OCI-LY7 (cell line): ENCODE measurements at regions not wholly inside any gene's neighbourhood (a gene's known extent, or its start where the extent isn't known, plus 50 kb on each side); places are given as distances from the start of the nearest gene placed in this dataset.

Experiments used
- BruUV-seq: library from RNA; stranded (reverse); fragments of 400-500 nt; replicated peaks from 2 replicates; lab custom pipeline; 2021; lab: Mats Ljungman, UMichigan
- CTCF ChIA-PET: fragments of 300-600 bp; sonication (Branson Sonifier 250); formaldehyde crosslinking; loops from one replicate; lab custom pipeline; 2022; ENCODE audit warnings: antibody characterized with exemption; ENCODE audit not compliant: unreplicated experiment; lab: Charles Lee
- POLR2A ChIA-PET: fragments of 300-600 bp; sonication (Branson Sonifier 250); formaldehyde crosslinking; loops from one replicate; lab custom pipeline; 2022; ENCODE audit warnings: antibody characterized with exemption; lab: Charles Lee
- DNase-seq: peaks from one replicate; pipeline ENCODE4 v3.0.0-alpha.2; 2015; ENCODE audit warnings: low spot score
- H2AFZ ChIP-seq: fragments of 200-600 bp; sonication (generic), shearing (Covaris generic); 2 replicates; pipeline ENCODE4 v1.6.1; 2014; ENCODE audit warnings: mild to moderate bottlenecking, antibody characterized with exemption, low read length, moderate library complexity
- H3K27ac ChIP-seq: fragments of 200-600 bp; sonication (generic); 2 replicates; pipeline ENCODE4 v1.5.1; 2014; ENCODE audit warnings: mixed run types, low read depth, mild to moderate bottlenecking, moderate library complexity, low read length, inconsistent platforms; ENCODE audit not compliant: poor library complexity, severe bottlenecking
- H3K36me3 ChIP-seq: fragments of 200-600 bp; sonication (generic); 2 replicates; pipeline ENCODE4 v1.6.1; 2014; ENCODE audit warnings: mild to moderate bottlenecking, antibody characterized with exemption, low read length, moderate library complexity, mixed read lengths; ENCODE audit not compliant: insufficient read depth
- H3K4me1 ChIP-seq: fragments of 200-600 bp; sonication (generic); 2 replicates; pipeline ENCODE4 v1.5.1; 2014; ENCODE audit warnings: mild to moderate bottlenecking, low read length; ENCODE audit not compliant: insufficient read depth, poor library complexity, severe bottlenecking
- H3K4me2 ChIP-seq: fragments of 200-600 bp; sonication (generic); 2 replicates; pipeline ENCODE4 v1.6.1; 2014; ENCODE audit warnings: mild to moderate bottlenecking, low read length
- H3K4me3 ChIP-seq: fragments of 200-600 bp; sonication (generic); 2 replicates; pipeline ENCODE4 v1.5.1; 2014; ENCODE audit warnings: mild to moderate bottlenecking, low read depth, low read length; ENCODE audit not compliant: poor library complexity, severe bottlenecking
- H3K79me2 ChIP-seq: fragments of 200-600 bp; sonication (generic); 2 replicates; pipeline ENCODE4 v1.6.1; 2016; ENCODE audit warnings: low read depth, mild to moderate bottlenecking, low read length, moderate library complexity, mixed read lengths; ENCODE audit not compliant: insufficient read depth
- H3K9me2 ChIP-seq: fragments of 200-600 bp; sonication (generic); 2 replicates; pipeline ENCODE4 v1.6.1; 2016; ENCODE audit warnings: mild to moderate bottlenecking, low read length, mixed read lengths; ENCODE audit not compliant: insufficient read depth
- H3K9me3 ChIP-seq: fragments of 200-600 bp; sonication (generic); 2 replicates; pipeline ENCODE4 v1.6.1; 2014; ENCODE audit warnings: mild to moderate bottlenecking, mixed run types, low read length, mixed read lengths
- H4K20me1 ChIP-seq: fragments of 200-600 bp; sonication (generic); 2 replicates; pipeline ENCODE4 v1.6.1; 2014; ENCODE audit warnings: mild to moderate bottlenecking, antibody characterized with exemption, low read length, moderate library complexity, mixed read lengths; ENCODE audit not compliant: insufficient read depth
- EZH2phosphoT487 ChIP-seq: fragments of 200-600 bp; sonication (generic); IDR thresholded peaks from 2 replicates; pipeline ENCODE4 v1.6.1; 2018; ENCODE audit warnings: low read depth, borderline replicate concordance, mild to moderate bottlenecking, mixed run types, antibody characterized with exemption, low read length, moderate library complexity, mixed read lengths
- intact Hi-C: fragments of 100-400 bp; cut with micrococcal nuclease; formaldehyde crosslinking; loops from one replicate; pipeline ENCODE4 v1.10.0; 2022; ENCODE audit not compliant: unreplicated experiment
- TF ChIP-seq, protein P1 (sequence below): fragments of 200-600 bp; sonication (generic); conservative IDR thresholded peaks from 2 replicates; pipeline ENCODE4 v1.5.1; 2014; ENCODE audit warnings: mild to moderate bottlenecking, antibody characterized with exemption, low read length, moderate library complexity, mixed read lengths

DNA sequence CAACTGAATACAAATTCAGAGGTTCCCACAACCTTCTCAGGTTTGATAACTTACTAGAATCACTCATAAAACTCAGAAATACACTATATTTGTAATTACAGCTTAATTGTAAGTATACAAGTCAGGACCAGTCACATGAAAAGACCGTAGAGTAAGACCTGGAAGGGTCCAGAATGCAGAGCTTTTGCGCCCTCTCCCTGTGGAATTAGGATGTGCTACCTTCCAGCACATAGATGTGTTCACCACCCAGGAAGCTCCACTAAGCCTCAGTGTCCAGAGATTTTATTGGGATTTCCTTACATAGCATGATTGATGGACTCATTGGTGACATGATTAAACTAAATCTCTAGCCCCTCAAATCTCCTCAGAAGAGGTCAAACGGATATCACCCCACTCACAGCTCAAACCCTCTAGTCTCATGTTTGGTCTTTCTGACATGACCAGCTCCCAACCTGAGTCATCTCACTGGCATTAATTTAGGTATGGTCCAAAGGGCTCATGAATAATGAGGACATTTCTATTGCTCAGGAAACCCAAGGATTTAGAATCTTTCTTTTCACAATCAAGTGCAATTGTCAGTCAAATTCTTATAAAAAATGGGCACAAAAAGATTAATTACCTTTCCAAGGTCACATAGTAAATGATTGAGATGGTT lies 77.2 kb upstream of the UBASH3B start:
- TF ChIP-seq, protein P1, sequence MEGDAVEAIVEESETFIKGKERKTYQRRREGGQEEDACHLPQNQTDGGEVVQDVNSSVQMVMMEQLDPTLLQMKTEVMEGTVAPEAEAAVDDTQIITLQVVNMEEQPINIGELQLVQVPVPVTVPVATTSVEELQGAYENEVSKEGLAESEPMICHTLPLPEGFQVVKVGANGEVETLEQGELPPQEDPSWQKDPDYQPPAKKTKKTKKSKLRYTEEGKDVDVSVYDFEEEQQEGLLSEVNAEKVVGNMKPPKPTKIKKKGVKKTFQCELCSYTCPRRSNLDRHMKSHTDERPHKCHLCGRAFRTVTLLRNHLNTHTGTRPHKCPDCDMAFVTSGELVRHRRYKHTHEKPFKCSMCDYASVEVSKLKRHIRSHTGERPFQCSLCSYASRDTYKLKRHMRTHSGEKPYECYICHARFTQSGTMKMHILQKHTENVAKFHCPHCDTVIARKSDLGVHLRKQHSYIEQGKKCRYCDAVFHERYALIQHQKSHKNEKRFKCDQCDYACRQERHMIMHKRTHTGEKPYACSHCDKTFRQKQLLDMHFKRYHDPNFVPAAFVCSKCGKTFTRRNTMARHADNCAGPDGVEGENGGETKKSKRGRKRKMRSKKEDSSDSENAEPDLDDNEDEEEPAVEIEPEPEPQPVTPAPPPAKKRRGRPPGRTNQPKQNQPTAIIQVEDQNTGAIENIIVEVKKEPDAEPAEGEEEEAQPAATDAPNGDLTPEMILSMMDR = peak; percentile 54
- TF ChIP-seq EZH2phosphoT487 = no peak
- no TSS peak for BruUV-seq
- ChIA-PET CTCF (no interaction called here), POLR2A (interaction anchor here (0.6 to 0.8 kb wide), 4 partner anchors 178 to 1488 kb away, joined by 3 to 5 read pairs (median 3); no protein-coding TSS in a partner anchor)
- DNase-seq = peak; percentile 6
- no peak overlapping the region for H3K27ac ChIP-seq
- no peaks in the 10 kb centered on the region for H3K36me3 ChIP-seq
- H3K79me2 ChIP-seq = no peaks in the 10 kb centered on the region
- intact Hi-C loops = no loop called here
- H3K9me3 ChIP-seq = no peaks in the 10 kb centered on the region
- peaks cover 3% of the 10 kb centered on the region for H3K4me1 ChIP-seq
- no peaks in the 10 kb centered on the region for H3K9me2 ChIP-seq
- no peak overlapping the region for H3K4me2 ChIP-seq
- H3K4me3 ChIP-seq = no peak overlapping the region
- no peak overlapping the region for H2AFZ ChIP-seq
- H4K20me1 ChIP-seq = no peaks in the 10 kb centered on the region

DNA sequence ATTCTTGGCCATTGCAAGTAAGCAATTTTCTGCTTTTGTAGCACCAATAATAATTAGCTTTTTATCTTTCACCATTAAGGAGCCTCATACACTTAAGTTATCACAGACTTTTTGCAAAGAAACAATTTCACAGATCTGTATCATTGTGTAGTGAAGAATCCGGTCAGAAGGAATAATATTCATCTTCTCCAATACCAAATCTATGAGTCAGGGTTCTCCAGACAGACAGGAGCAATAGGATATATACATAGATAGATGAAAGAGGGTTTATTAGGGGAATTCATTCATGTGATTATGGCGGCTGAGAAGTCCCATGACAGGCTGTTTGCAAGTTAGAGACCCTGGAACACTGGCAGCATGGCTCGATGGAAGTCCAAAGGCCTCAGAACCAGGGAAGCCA lies 82.9 kb upstream of the UBASH3B start:
- Histone ChIP-seq H3K4me3 (no peak overlapping the region), H4K20me1 (no peaks in the 10 kb centered on the region), H3K27ac (no peak overlapping the region), H3K9me3 (no peaks in the 10 kb centered on the region), H3K36me3 (no peaks in the 10 kb centered on the region), H3K9me2 (no peaks in the 10 kb centered on the region), H3K79me2 (no peaks in the 10 kb centered on the region), H2AFZ (no peak overlapping the region), H3K4me1 (no peaks in the 10 kb centered on the region), H3K4me2 (no peak overlapping the region)
- intact Hi-C loops = no loop called here
- no TSS peak for BruUV-seq
- TF ChIP-seq, protein P1 = no peak
- TF ChIP-seq EZH2phosphoT487 = no peak
- DNase-seq = no peak
- ChIA-PET CTCF (no interaction called here), POLR2A (no interaction called here)

DNA sequence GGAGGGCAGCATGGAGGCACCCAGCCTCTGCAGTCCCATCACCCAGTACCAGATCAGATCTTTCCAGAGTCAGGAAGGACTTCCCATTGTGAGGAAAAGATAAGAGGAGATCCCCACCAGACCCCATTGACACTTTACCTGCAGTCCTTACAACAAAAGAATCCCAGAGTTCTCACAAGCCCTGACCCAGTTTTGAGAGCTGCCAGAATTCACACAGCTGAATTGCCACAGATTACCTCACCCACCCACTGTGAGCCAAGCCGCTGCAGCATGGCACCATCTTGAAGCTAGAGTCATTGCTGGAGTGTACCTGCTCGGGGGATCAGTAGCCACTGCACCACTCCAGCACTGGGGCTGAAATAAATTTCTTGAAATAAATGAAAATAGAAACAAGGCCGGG lies 91.8 kb upstream of the UBASH3B start:
- no TSS peak for BruUV-seq
- no peaks in the 10 kb centered on the region for H3K4me1 ChIP-seq
- ChIA-PET CTCF (no interaction called here), POLR2A (interaction anchor here (0.7 kb wide), 1 partner anchor 469 kb away, joined by 3 read pairs; no protein-coding TSS in a partner anchor)
- H3K4me2 ChIP-seq = no peak overlapping the region
- H3K36me3 ChIP-seq = no peaks in the 10 kb centered on the region
- no peaks in the 10 kb centered on the region for H3K9me2 ChIP-seq
- no peak overlapping the region for H3K4me3 ChIP-seq
- H3K79me2 ChIP-seq = no peaks in the 10 kb centered on the region
- H3K27ac ChIP-seq = no peak overlapping the region
- H2AFZ ChIP-seq = no peak overlapping the region
- H4K20me1 ChIP-seq = no peaks in the 10 kb centered on the region
- intact Hi-C loops = no loop called here
- TF ChIP-seq, protein P1 = no peak
- TF ChIP-seq EZH2phosphoT487 = no peak
- DNase-seq = no peak
- no peaks in the 10 kb centered on the region for H3K9me3 ChIP-seq
